CD4-positive, alpha-beta T cell treated with Interleukin-15 for 4 hours (primary cell): ENCODE measurements at regions not wholly inside any gene's neighbourhood (a gene's known extent, or its start where the extent isn't known, plus 50 kb on each side); places are given as distances from the start of the nearest gene placed in this dataset.

ENCODE experiments used
- DNase-seq: peaks from one replicate; pipeline ENCODE4 v3.0.0-alpha.2; 2020; ENCODE audit warnings: low spot score

DNA sequence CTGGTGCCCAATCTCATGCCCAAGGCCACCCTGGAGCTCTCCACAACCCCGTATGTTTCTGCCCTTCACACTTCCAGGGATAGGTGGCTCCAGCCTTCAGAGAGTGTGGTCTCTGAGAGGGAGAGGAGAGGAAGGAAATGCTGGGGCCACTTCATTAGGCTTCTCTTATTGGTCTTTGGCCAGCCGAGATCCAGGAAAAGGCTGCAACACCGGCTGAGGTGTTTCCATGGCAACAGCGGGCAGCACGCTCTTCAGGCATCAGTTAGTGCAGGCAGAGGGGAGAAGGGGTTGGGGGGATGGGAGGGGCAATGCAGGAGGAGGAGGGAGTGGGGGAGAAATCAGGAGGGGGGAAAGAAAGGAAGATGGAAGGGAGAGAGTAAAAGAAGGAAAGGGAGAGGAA, 275.1 kb upstream of the GJB5 start:
- no peak for DNase-seq

DNA sequence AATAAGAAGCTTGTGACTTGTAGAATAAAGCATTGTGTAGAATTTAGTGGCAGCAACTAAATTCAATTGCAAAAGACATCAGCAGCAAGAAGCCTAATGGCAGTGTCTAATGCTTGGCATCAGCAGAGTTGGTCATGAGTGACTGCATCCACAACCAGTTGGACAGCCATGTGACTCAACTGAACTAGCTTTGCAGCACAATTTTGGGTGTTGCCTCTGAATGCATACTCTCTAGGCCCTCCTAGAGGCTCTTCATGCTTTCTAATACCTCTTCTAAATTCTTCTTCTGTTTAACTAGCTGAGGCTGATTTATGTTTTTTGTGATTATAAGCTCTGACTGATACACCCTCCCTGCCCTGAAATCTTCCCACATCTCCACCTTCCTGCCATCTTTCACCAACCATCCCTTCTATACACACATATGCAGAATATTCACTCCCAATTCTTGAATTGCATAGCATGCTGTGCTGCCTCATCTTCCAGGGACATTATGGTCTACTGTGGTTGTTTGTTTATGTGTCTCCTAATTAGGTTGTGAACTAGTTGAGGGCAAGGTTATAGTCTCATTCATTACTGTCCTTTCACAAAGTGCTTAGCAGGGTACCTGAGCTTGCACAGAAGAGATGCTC, 266.7 kb upstream of the GJB5 start:
- DNase-seq: no peak

DNA sequence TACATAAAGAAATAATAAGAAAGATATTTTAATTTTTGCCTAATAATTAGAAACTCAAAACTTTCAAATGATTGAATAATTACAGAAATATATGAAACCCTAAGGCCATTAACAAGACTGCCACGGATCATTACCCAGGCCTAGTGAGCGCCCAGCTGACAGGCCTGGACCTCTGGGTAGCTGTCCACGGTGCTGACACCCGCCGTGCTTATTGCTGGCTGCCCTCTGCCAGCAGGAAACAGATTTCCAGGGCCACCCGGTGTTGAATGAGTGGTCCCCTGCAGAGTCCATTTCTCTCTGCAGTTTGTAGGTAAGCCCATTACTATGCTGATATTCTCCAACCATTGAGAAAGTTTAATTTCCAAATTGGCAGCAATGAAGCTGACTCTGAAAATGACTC, 254.4 kb upstream of the GJB5 start:
- DNase-seq: no peak

GRCh38 chr1:34511802-34512201, 243.0 kb upstream of the GJB5 start:
- DNase-seq: no peak

DNA sequence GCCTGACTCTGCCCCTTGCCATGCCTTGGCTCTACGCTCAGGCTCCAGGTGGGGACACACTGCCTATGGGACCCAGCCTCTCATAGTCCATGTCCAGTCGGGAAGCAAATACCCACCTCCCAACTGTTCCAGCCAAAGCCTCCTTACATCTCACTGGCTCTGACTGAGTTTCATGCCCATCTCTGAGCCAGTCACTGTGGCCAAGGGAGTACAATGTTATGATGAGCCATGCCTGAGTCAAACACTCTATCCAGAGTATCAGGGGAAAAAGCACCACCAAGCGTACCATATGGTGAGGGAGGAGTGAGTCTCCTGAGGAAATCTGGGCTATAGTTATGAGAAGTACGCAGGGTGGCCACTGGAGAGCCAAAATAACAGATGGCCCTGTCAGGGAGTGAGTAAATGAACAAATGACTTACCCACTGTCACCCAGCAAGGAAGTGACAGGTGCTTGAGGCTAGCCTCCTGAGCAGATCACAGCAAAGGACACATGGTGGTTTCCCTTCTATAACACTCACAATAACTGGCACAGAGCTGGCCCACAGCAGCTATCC, 236.6 kb upstream of the GJB5 start:
- DNase-seq: no peak

DNA sequence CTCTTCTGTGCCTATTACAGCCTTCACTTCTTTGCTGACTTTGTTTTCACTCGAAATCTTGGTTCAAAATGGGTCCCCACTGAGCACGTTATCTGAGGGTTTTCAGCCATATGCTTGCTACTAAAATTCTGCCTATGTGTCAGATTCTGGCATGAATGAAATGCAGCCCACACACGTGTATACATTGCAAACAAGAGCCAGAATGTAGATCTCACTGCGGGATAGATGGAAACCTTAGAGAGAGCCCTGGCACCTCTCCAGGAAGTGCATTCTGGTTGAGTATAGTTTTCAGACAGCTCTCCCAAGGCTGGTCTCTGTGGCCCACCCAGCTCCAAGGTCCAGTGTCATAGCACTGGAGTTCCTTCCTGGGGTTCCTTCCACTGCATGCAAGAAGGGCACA, 234.7 kb upstream of the GJB5 start:
- no peak for DNase-seq

DNA sequence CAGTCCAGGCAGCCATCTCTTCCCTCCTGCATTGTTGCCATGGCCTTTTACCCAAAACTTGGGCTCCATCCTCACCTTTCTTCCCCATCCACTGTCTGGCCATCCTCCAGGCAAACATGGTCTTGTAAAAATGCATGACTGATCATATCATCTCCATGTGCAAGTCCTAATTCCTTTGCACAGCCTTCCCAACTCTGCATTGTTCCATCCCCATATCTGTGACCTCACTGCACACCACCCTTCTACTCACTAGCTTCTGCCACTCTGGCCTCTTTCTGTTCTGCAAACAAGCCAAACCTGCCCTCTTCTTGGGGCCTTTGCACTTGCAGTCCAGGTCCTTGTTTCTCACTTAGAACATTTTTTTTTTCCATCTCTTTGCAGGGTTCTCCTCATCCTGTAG, 230.1 kb upstream of the GJB5 start:
- DNase-seq: no peak

GRCh38 chr1:34529935-34530859, 224.7 kb upstream of the GJB5 start:
- DNase-seq: no peak

DNA sequence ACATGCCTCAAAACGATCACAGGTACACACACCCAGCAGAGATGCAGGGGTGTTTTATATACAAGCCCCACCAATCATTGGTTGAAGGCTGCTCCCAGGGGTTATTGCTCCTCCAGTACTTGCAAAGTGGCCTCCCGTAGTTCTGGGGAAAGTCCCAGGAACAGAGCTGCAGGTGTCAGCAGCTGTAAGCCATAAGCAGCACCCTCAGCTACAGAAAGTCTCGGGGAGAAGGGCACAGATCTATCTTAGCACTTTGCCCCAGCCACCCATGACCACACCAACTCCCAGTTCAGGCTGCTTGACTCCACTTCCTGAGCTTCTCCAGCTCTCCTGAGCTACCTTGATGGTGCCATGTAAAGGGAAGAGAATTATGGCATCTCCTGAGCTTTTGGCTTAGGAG, 222.7 kb upstream of the GJB5 start:
- DNase-seq: no peak

DNA sequence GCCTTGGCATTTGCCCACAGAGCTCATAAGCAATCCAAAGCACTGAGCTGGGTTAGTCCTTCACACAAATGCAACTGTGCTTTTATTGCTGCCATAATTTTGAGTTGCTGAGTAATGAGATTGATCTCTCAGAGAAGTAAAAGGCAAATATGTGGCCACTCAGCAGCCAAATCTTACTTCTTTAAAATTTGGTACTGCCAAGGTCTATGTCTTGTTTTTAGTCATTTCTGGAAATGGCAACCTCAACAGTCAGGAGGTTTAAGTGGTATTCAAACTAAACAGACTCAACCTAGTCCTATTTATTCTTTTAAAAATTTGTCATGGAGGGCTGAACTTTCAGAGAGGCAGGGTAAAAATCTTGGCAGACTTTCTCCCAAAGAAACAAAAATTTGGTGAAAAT, 216.4 kb upstream of the GJB5 start:
- DNase-seq: no peak

- DNase-seq: no peak
Measured at GRCh38 chr1:34547046-34547674, 207.7 kb upstream of the GJB5 start.

DNA sequence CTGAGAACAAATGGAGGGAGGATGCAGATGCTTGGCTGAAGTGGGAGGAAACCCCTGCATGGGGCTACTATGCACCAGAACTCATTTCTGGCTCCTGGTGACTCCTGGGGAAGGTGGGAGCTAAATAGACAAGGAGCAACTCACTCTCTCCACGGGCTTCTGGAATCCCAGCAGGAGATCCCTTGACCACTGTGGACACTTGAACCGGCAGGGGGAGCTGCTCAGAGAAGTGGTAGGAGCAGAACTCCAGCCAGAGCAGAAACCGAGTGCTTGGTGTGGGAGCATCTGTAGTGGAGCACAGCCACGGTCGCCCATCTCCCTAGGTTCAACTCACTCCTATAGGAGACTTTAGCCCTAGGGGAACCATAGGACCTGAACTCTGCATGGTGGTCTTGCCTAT, 205.6 kb upstream of the GJB5 start:
- DNase-seq: no peak

DNA sequence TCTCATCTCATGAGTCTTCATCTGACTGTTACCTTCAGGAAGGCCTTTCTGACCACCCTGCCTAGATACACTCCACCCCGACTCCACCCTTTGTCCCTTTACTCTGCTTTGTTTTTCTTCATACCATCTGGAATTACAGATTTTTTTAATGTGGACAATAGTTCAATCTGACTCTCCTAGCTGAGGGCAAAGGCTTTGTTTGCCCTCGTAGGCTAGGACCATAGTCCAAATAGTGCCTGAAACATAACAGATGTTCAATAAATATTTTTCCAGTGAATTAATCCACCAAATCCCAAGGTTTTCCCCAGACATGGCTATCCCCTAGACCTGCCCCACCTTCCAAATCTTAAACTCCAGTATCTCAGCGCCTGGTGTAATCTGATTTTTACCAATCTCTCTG, 176.5 kb upstream of the GJB5 start:
- DNase-seq: no peak

- DNase-seq: no peak
Measured at GRCh38 chr1:34582356-34582755, 172.5 kb upstream of the GJB5 start.

- DNase-seq: no peak
Measured at GRCh38 chr1:34587761-34588160, 167.1 kb upstream of the GJB5 start.

- no peak for DNase-seq
Measured at GRCh38 chr1:34590211-34590623, 164.6 kb upstream of the GJB5 start.

DNA sequence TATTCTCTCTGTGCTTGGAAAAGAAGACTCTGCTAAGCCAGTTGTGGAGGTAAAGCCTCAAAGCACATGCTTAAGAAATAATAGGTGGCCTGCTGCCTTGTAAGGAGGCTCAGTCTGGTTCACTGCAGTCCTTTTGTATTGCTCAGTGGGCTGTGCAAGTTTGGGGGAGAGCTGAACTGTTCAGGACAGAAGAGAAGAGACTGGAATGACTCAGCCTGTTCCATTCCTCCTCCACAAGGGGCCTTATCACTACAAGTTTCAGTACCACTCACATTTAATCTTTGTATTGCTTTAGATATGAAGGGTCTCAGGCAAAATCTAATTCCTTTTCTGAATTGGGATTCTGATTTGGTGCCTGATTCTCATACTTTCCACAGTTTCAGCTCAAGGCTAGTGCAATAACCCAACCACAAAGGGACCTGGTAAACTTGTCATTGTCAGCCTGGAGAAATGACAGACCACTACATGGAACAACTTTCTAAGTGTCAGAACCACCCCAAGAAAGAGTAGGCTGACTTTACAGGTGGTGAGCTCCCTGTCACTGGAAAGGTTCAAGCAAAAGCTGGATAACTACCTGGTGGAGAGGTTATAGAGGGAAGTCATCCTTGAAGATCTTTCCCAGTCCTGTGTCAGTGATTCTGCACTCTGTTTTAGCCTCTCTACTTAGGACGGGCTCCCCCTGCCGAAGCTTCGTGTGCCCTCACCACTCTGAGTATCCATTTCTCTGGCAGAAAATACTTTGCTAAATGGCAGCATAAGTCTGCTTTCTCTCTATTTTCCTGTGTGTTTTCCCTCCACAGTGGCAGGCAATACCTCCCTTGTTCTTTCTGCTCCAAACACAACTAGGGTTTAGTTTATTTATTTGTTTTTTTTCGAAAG, 162.9 kb upstream of the GJB5 start:
- DNase-seq: no peak

DNA sequence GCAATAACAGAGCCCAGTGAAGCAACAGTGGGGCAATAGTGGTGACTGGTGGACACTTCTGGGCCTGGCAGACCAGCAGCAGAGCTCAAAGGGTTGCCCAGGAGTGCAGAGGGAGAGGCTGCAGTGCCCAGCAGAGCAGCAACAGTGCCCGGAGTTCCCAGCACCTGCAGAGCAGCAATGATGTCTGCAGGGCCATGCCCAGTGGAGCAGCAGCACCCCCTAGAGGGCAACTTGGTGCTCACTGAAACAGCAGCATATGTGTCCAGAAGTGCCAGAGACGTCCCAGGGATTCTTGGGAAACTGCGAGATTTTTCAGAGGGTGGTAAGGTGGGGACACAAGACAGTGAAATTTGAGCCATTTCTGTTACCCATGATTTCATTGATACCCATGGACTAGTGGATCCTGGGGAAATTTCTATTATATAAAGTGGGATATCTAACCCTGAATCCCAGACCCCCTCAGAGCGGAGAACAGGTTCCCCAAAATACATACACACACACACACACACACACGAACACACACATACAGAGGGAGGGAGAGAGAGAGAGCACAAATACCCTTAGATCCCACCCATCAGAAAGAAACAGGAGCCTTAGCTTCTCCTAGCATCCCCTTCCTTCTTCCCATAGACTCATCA, 156.9 kb upstream of the GJB5 start:
- peak; percentile 27 for DNase-seq

DNA sequence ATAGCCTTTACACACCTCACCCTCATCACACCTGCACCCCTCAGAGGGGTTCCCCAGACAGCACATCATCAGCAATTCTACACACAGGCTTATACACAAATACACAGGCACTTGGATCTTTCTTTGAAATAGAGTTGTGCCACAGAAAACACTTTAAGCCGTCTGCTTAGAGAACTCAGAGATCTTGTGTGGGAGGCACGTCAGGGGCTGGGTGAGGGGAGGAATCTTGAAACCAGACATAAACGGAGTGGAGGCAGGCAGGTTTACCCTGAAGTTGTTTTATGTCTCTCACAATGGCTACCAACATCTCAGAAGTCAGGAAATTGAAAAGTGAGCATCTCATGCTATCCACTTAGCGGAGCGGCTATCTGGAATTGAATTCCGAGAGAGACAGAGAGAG, 151.9 kb upstream of the GJB5 start:
- no peak for DNase-seq

DNA sequence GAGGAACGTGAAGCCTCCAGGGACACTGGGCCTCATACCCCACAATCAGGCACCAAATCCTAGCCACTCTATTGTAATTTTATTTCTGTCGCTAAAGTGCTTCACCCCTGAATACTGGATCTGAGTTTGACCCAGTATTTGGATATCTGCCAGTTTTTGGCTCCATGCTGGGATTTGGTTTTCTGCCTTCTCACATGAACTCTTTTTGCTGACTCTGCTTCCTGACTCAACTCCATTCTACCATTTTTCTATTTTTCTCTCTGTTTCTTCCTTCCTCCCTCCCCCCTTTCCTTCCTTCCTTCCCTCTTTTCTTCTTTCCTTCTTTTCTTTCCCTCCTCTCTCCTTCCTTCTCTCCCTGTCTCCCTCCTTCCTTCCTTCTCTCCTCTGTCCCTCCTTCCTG, 151.3 kb upstream of the GJB5 start:
- DNase-seq: no peak

- no peak for DNase-seq
Measured at GRCh38 chr1:34606504-34606903, 148.3 kb upstream of the GJB5 start.
